ENCODE measurements at regions not wholly inside any gene's neighbourhood (a gene's known extent, or its start where the extent isn't known, plus 50 kb on each side); places are given as distances from the start of the nearest gene placed in this dataset.
"Not testable (repeated sequence)": the region's sequence is repeated elsewhere in the genome, so short reads cannot be mapped to it uniquely, and the experiment has no call there.

GRCh38 chr1:76729142-76729541 is 138.1 kb upstream of the ST6GALNAC5 start:
- intact Hi-C loops (cut with DNase I; ENCODE audit: low total_unique reads): no loop called here
- H3K4me3 ChIP-seq (ENCODE audit: low read depth, poor library complexity, severe bottlenecking): no peak overlapping the region
- 87 to 92% methylated on average over 3 of the region's 3 CpGs for WGBS, 2 donors
- no peak for TF ChIP-seq POLR2A (IDR thresholded peaks at IDR 0.05)
- no peak for TF ChIP-seq CTCF (IDR thresholded peaks at IDR 0.05)
- no peak for DNase-seq (ENCODE audit: low spot score in 2 of 2)

DNA sequence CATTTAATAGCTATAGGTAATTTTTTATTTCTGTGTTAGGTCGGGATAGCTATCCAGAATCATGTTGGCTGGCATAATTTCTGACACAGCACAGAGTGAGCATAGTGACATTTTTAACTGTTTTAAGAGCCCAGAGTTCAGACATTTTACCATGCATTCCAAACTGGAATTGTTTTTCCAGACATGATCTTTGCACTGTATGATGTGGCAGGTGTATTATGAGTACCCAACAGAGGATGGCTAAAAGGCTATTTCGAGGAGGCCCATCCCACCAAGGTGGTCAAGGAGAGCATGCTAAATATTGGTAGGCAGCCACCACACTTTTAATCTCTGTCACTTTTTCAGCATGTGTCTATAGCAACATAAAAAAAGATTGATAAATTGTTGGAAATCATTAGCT is 137.3 kb upstream of the ST6GALNAC5 start:
- no peak for DNase-seq (ENCODE audit: low spot score in 2 of 2)
- TF ChIP-seq CTCF (IDR thresholded peaks at IDR 0.05) (no peak), POLR2A (IDR thresholded peaks at IDR 0.05) (no peak)
- intact Hi-C loops (cut with DNase I; ENCODE audit: low total_unique reads): no loop called here
- no peak overlapping the region for H3K4me3 ChIP-seq (ENCODE audit: low read depth, poor library complexity, severe bottlenecking)
- 74 to 76% methylated on average over 2 of the region's 2 CpGs for WGBS, 2 donors

DNA sequence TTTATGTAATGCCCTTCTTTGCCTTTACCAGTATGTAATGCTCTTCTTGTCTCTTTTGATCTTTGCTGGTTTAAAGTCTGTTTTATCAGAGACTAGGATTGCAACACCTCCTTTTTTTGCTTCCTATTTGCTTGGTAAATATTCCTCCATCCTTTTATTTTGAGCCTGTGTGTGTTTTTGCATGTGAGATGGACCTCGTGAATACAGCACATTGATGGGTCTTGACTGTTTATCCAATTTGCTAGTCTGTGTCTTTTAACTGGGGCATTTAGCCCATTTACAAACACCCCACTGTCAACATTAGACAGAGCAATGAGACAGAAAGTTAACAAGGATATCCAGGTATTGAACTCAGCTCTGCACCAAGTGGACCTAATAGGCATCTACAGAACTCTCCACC is 128.9 kb upstream of the ST6GALNAC5 start:
- H3K4me3 ChIP-seq (ENCODE audit: low read depth, poor library complexity, severe bottlenecking); intact Hi-C loops (cut with DNase I; ENCODE audit: low total_unique reads); DNase-seq (ENCODE audit: low spot score in 2 of 2): not testable (repeated sequence)
- WGBS, 2 donors: 89 to 95% methylated on average over 1 of the region's 1 CpG

DNA sequence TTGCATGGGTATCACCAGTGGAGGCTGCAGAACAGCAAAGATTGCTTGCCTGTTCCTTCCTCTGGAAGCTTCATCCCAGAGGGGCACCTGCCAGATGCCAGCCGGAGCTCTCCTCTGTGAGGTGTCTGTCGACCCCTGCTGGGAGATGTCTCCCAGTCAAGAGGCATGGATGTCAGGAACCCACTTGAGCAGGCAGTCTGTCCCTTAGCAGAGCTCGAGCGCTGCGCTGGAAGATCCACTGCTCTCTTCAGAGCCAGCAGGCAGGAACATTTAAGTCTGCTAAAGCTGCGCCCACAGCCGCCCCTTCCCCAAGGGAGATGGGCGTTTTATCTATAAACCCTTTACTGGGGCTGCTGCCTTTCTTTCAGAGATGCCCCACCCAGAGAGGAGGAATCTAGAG is 126.3 kb upstream of the ST6GALNAC5 start:
- peak in 1 of 2 donors; percentile 83 for DNase-seq (ENCODE audit: low spot score in 2 of 2)
- H3K4me3 ChIP-seq (ENCODE audit: low read depth, poor library complexity, severe bottlenecking); intact Hi-C loops (cut with DNase I; ENCODE audit: low total_unique reads): not testable (repeated sequence)
- WGBS, 2 donors: 93 to 95% methylated on average over 4 to 7 of the region's 8 CpGs

DNA sequence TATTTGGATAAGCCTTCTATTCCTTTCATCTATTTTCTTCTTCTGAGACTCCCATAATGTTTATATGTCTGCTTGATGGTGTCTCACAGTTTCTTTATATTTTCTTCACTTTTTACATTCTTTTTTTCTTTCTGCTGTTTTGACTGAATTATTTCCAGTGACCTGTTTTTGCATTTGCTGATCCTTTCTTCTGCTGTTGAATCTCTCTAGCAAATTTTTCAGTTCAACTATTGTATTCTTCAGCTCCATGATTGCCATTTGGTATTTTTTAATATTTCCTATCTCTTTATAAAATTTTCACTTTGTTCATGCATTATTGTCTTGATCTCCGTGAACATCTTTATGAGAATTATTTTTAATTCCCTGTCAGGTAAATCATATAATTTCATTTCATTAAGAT is 122.3 kb upstream of the ST6GALNAC5 start:
- TF ChIP-seq POLR2A (IDR thresholded peaks at IDR 0.05) (no peak), CTCF (IDR thresholded peaks at IDR 0.05) (no peak)
- WGBS, 2 donors: 88 to 94% methylated on average over 1 of the region's 1 CpG
- H3K4me3 ChIP-seq (ENCODE audit: low read depth, poor library complexity, severe bottlenecking): no peak overlapping the region
- no peak for DNase-seq (ENCODE audit: low spot score in 2 of 2)
- intact Hi-C loops (cut with DNase I; ENCODE audit: low total_unique reads): no loop called here

- TF ChIP-seq CTCF (IDR thresholded peaks at IDR 0.05): no peak
- no peak for TF ChIP-seq POLR2A (IDR thresholded peaks at IDR 0.05)
- 89 to 92% methylated on average over 2 of the region's 2 CpGs for WGBS, 2 donors
- intact Hi-C loops (cut with DNase I; ENCODE audit: low total_unique reads): no loop called here
Measured at GRCh38 chr1:76746206-76746605, 121.1 kb upstream of the ST6GALNAC5 start.

DNA sequence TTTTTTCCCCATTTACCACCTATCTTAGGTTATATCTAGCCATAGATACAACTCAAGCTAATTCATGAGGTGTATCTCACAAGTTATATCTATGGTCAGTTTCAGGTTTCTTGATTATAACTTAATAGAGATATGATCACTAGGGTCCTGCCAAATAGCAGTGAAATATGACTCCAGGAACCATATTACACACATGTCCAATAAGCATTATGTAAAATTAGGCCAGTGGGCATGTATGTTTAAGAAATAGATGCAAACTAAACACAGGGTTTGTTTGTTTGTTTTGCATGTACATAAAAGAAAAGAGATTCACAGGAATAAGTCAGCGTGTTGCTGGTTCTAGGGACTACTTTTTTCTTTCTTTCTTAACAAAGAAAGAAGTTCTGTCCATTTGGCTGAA is 112.5 kb upstream of the ST6GALNAC5 start:
- no peak for DNase-seq (ENCODE audit: low spot score in 2 of 2)
- TF ChIP-seq POLR2A (IDR thresholded peaks at IDR 0.05): no peak
- no peak for TF ChIP-seq CTCF (IDR thresholded peaks at IDR 0.05)
- intact Hi-C loops (cut with DNase I; ENCODE audit: low total_unique reads): no loop called here
- no peak overlapping the region for H3K4me3 ChIP-seq (ENCODE audit: low read depth, poor library complexity, severe bottlenecking)
- WGBS, 2 donors: 86 to 91% methylated on average over 1 of the region's 1 CpG

More at GRCh38 chr1:76746206-76746605, 121.1 kb upstream of the ST6GALNAC5 start:
- H3K4me3 ChIP-seq (ENCODE audit: low read depth, poor library complexity, severe bottlenecking): no peak overlapping the region
- no peak for DNase-seq (ENCODE audit: low spot score in 2 of 2)
